PC-9 (cell line): ENCODE measurements at regions not wholly inside any gene's neighbourhood (a gene's known extent, or its start where the extent isn't known, plus 50 kb on each side); places are given as distances from the start of the nearest gene placed in this dataset.

ENCODE experiments used
- BruUV-seq: library from RNA; stranded (reverse); fragments of 400-500 nt; replicated peaks from 2 replicates; lab custom pipeline; 2021; lab: Mats Ljungman, UMichigan
- CTCF ChIA-PET: fragments of 300-600 bp; sonication (Branson Sonifier 250); formaldehyde crosslinking; loops from one replicate; lab custom pipeline; 2022; ENCODE audit warnings: antibody characterized with exemption; lab: Charles Lee
- POLR2A ChIA-PET: fragments of 300-600 bp; sonication (Branson Sonifier 250); formaldehyde crosslinking; loops from one replicate; lab custom pipeline; 2022; ENCODE audit warnings: antibody characterized with exemption; ENCODE audit not compliant: unreplicated experiment; lab: Charles Lee
- DNase-seq, 2 experiments: peaks; one replicate each; pipeline versions ENCODE4 v3.0.0 to v3.0.0-alpha.2; 2015 to 2022; ENCODE audit warnings: mixed read lengths in 1 of 2
- H2AFZ ChIP-seq: fragments of 200-600 bp; sonication (generic); 2 replicates; pipeline ENCODE4 v1.8.1; 2017; ENCODE audit warnings: antibody characterized with exemption
- H3F3A ChIP-seq: fragments of 200-600 bp; sonication (generic); 2 replicates; pipeline ENCODE4 v1.8.1; 2017; ENCODE audit warnings: antibody characterized with exemption, mild to moderate bottlenecking, low read depth; ENCODE audit not compliant: insufficient read depth
- H3K27ac ChIP-seq: fragments of 200-600 bp; sonication (generic); 2 replicates; pipeline ENCODE4 v1.6.1; 2016; ENCODE audit warnings: mixed run types
- H3K27me3 ChIP-seq: fragments of 200-600 bp; sonication (generic); 2 replicates; pipeline ENCODE4 v1.6.1; 2016; ENCODE audit warnings: low read depth, mixed run types; ENCODE audit not compliant: insufficient read depth
- H3K36me3 ChIP-seq: fragments of 200-600 bp; sonication (generic); 2 replicates; pipeline ENCODE4 v1.6.1; 2016; ENCODE audit warnings: low read depth, mixed run types
- H3K4me1 ChIP-seq: fragments of 200-600 bp; sonication (generic); replicated peaks from 2 replicates; pipeline ENCODE4 v1.6.1; 2016; ENCODE audit warnings: mixed run types; ENCODE audit not compliant: insufficient read depth
- H3K4me2 ChIP-seq: fragments of 200-600 bp; sonication (generic); 2 replicates; pipeline ENCODE4 v1.6.1; 2017; ENCODE audit warnings: mixed run types
- H3K4me3 ChIP-seq: fragments of 200-600 bp; sonication (generic); 2 replicates; pipeline ENCODE4 v1.6.1; 2016; ENCODE audit warnings: mixed run types
- H3K79me2 ChIP-seq: fragments of 200-600 bp; sonication (generic); 2 replicates; pipeline ENCODE4 v1.6.1; 2017; ENCODE audit warnings: low read depth, mixed run types
- H3K9me2 ChIP-seq: fragments of 200-600 bp; sonication (generic); 2 replicates; pipeline ENCODE4 v1.8.1; 2017; ENCODE audit warnings: mild to moderate bottlenecking; ENCODE audit not compliant: insufficient read depth
- H3K9me3 ChIP-seq: fragments of 200-600 bp; sonication (generic); 2 replicates; pipeline ENCODE4 v1.8.1; 2016; ENCODE audit warnings: low read depth; ENCODE audit not compliant: insufficient read depth
- H4K20me1 ChIP-seq: fragments of 200-600 bp; sonication (generic); 2 replicates; pipeline ENCODE4 v1.8.1; 2017; ENCODE audit not compliant: insufficient read depth
- EZH2 ChIP-seq: fragments of 200-600 bp; sonication (generic); IDR thresholded peaks from 2 replicates; pipeline ENCODE4 v1.8.0; 2017; ENCODE audit warnings: antibody characterized with exemption, low read depth
- intact Hi-C: fragments of 100-400 bp; cut with micrococcal nuclease; formaldehyde crosslinking; loops from one replicate; pipeline ENCODE4 v1.10.0; 2022; ENCODE audit not compliant: unreplicated experiment
- TF ChIP-seq, protein P1 (sequence below): fragments of 200-600 bp; sonication (generic); conservative IDR thresholded peaks from 2 replicates; pipeline ENCODE4 v1.6.1; 2017; ENCODE audit warnings: mixed run types, antibody characterized with exemption, mild to moderate bottlenecking, moderate library complexity

DNA sequence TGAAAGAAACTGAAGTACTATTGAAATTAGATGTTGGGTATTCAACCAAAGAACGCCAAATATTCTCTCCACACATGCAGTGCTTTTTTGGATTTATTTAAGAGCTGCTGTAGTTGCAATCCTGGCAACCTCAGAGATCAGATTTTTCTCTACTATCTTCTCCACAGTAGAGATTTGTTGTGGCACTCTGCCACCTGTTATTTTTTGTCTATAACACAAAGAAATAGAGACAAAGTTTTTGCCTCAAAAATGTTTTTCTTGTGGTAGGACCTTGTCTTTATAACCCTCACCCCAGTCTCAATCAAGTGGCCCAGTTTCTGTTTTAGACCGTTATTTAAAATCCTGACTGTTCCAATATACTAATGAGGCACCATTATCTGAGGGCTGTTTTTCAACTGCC lies 79.4 kb downstream of the SCG2 start:
- Histone ChIP-seq H3F3A (no peaks in the 10 kb centered on the region), H3K4me3 (no peak overlapping the region), H3K36me3 (no peaks in the 10 kb centered on the region), H2AFZ (no peak overlapping the region), H4K20me1 (no peaks in the 10 kb centered on the region), H3K9me3 (peaks cover 7% of the 10 kb centered on the region; the same call in 1 of the 2 replicates), H3K4me2 (no peak overlapping the region), H3K4me1 (peaks cover 9% of the 10 kb centered on the region; the same call in 1 of the 2 replicates), H3K27ac (no peak overlapping the region), H3K27me3 (no peaks in the 10 kb centered on the region), H3K9me2 (no peaks in the 10 kb centered on the region), H3K79me2 (no peaks in the 10 kb centered on the region)
- POLR2A ChIA-PET, result no interaction called here
- CTCF ChIA-PET, result interaction anchor here (1.2 kb wide), 1 partner anchor 194 kb away, joined by 3 read pairs; no protein-coding TSS in a partner anchor
- DNase-seq, result no peak
- no TSS peak for BruUV-seq
- TF ChIP-seq EZH2, result no peak
- TF ChIP-seq, protein P1, sequence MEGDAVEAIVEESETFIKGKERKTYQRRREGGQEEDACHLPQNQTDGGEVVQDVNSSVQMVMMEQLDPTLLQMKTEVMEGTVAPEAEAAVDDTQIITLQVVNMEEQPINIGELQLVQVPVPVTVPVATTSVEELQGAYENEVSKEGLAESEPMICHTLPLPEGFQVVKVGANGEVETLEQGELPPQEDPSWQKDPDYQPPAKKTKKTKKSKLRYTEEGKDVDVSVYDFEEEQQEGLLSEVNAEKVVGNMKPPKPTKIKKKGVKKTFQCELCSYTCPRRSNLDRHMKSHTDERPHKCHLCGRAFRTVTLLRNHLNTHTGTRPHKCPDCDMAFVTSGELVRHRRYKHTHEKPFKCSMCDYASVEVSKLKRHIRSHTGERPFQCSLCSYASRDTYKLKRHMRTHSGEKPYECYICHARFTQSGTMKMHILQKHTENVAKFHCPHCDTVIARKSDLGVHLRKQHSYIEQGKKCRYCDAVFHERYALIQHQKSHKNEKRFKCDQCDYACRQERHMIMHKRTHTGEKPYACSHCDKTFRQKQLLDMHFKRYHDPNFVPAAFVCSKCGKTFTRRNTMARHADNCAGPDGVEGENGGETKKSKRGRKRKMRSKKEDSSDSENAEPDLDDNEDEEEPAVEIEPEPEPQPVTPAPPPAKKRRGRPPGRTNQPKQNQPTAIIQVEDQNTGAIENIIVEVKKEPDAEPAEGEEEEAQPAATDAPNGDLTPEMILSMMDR, result no peak
- intact Hi-C loops, result no loop called here

- H3K79me2 ChIP-seq, result no peaks in the 10 kb centered on the region
- H4K20me1 ChIP-seq, result no peaks in the 10 kb centered on the region
- DNase-seq, result no peak
- TF ChIP-seq, protein P1, result no peak
- TF ChIP-seq EZH2, result no peak
- H2AFZ ChIP-seq, result no peak overlapping the region
- intact Hi-C loops, result no loop called here
- H3K4me3 ChIP-seq, result no peak overlapping the region
- CTCF ChIA-PET, result no interaction called here
- no TSS peak for BruUV-seq
- H3K4me2 ChIP-seq, result no peak overlapping the region
- H3K27ac ChIP-seq, result no peak overlapping the region
- peaks cover 7% of the 10 kb centered on the region; the same call in 1 of the 2 replicates for H3K9me3 ChIP-seq
- H3K9me2 ChIP-seq, result no peaks in the 10 kb centered on the region
- H3K4me1 ChIP-seq, result peaks cover 9% of the 10 kb centered on the region; the same call in 1 of the 2 replicates
- H3K27me3 ChIP-seq, result no peaks in the 10 kb centered on the region
- H3K36me3 ChIP-seq, result no peaks in the 10 kb centered on the region
- POLR2A ChIA-PET, result no interaction called here
- H3F3A ChIP-seq, result no peaks in the 10 kb centered on the region
These were observed 78.6 kb downstream of the SCG2 start for GRCh38 chr2:223523551-223524001.

GRCh38 chr2:223524066-223524465 lies 78.1 kb downstream of the SCG2 start:
- no peak for DNase-seq
- no peak overlapping the region for H3K4me3 ChIP-seq
- TF ChIP-seq EZH2, result no peak
- TF ChIP-seq, protein P1, result no peak
- no peak overlapping the region for H3K27ac ChIP-seq
- no peak overlapping the region for H3K4me2 ChIP-seq
- ChIA-PET POLR2A (no interaction called here), CTCF (no interaction called here)
- H3K9me2 ChIP-seq, result no peaks in the 10 kb centered on the region
- no peaks in the 10 kb centered on the region for H3K36me3 ChIP-seq
- intact Hi-C loops, result no loop called here
- no peaks in the 10 kb centered on the region for H3F3A ChIP-seq
- no peaks in the 10 kb centered on the region for H3K79me2 ChIP-seq
- no TSS peak for BruUV-seq
- H3K9me3 ChIP-seq, result peaks cover 6% of the 10 kb centered on the region; the same call in 1 of the 2 replicates
- no peaks in the 10 kb centered on the region for H4K20me1 ChIP-seq
- H3K27me3 ChIP-seq, result no peaks in the 10 kb centered on the region
- peaks cover 9% of the 10 kb centered on the region; the same call in 1 of the 2 replicates for H3K4me1 ChIP-seq
- no peak overlapping the region for H2AFZ ChIP-seq
